Psoas muscle (tissue), 7 donors: ENCODE measurements at regions not wholly inside any gene's neighbourhood (a gene's known extent, or its start where the extent isn't known, plus 50 kb on each side); places are given as distances from the start of the nearest gene placed in this dataset.

Source experiments
- ATAC-seq, 4 donors: fragments of 200-7000 bp; cut with Tn5 transposase; one replicate each; pipeline ENCODE4 v1.9.1; 2020; ENCODE audit warnings: moderate library complexity in 3 of 4, mild to moderate bottlenecking in 2 of 4
- DNase-seq, 2 donors: peaks; one replicate each; pipeline ENCODE4 v3.0.0-alpha.2; 2020
- H3K27ac ChIP-seq: fragments of 200-600 bp; one replicate; pipeline ENCODE4 v1.8.0; 2022
- H3K27me3 ChIP-seq, 3 donors: fragments of 200-600 bp in 1 of 3; one replicate each; pipeline versions ENCODE4 v1.6.1 to v1.8.0; 2013 to 2022; ENCODE audit warnings: low read length in 2 of 3, mild to moderate bottlenecking in 2 of 3, moderate library complexity in 1 of 3; ENCODE audit not compliant: insufficient read depth in 3 of 3
- H3K36me3 ChIP-seq, 2 donors: fragments of 200-600 bp in 1 of 2; one replicate each; pipeline versions ENCODE4 v1.6.1 to v1.8.0; 2013 to 2022; ENCODE audit warnings: low read depth in 1 of 2, mild to moderate bottlenecking in 1 of 2, moderate library complexity in 1 of 2; ENCODE audit not compliant: insufficient read depth in 1 of 2
- H3K4me1 ChIP-seq: fragments of 200-600 bp; one replicate; pipeline ENCODE4 v1.8.0; 2022
- H3K4me3 ChIP-seq: fragments of 200-600 bp; one replicate; pipeline ENCODE4 v1.8.0; 2022; ENCODE audit warnings: mild to moderate bottlenecking
- H3K9me3 ChIP-seq: fragments of 200-600 bp; one replicate; pipeline ENCODE4 v1.8.0; 2022
- WGBS, 3 donors: extraction: QIAGEN DNeasy Blood & Tissue Kit; methylation state at CpG; one replicate each; pipeline versions ENCODE4 v1.1.6 to v1.1.7; 2013; 5-methylcytosine and 5-hydroxymethylcytosine counted together
- intact Hi-C, 2 donors: fragments of 100-400 bp; cut with DNase I; formaldehyde crosslinking; loops; one replicate each; pipeline versions ENCODE4 v1.11.0 to v1.14.2; 2022
- TF ChIP-seq, protein P1 (sequence below): fragments of 200-600 bp; IDR thresholded peaks from one replicate; pipeline ENCODE4 v1.8.0; 2022; ENCODE audit warnings: antibody characterized with exemption
- donor health status: healthy with polysubstance abuse.
- donor health status: DM: no; HTN: no; CAD: no; lungs with moderate emphysema.
- donor health status: Bipolar disorder and iron deficiency.
- donor health status: healthy.
- donor health status: DM: yes; HTN: yes; CAD: no.
- donor health status: DM: no; HTN: no; CAD: no.
- donor health status: DM: yes; HTN: yes; CAD: no.

GRCh38 chr13:33723365-33723764 is 94.6 kb upstream of the RFC3 start:
- H3K27me3 ChIP-seq, result no peaks in the 10 kb centered on the region
- ATAC-seq, result no peak
- TF ChIP-seq, protein P1, sequence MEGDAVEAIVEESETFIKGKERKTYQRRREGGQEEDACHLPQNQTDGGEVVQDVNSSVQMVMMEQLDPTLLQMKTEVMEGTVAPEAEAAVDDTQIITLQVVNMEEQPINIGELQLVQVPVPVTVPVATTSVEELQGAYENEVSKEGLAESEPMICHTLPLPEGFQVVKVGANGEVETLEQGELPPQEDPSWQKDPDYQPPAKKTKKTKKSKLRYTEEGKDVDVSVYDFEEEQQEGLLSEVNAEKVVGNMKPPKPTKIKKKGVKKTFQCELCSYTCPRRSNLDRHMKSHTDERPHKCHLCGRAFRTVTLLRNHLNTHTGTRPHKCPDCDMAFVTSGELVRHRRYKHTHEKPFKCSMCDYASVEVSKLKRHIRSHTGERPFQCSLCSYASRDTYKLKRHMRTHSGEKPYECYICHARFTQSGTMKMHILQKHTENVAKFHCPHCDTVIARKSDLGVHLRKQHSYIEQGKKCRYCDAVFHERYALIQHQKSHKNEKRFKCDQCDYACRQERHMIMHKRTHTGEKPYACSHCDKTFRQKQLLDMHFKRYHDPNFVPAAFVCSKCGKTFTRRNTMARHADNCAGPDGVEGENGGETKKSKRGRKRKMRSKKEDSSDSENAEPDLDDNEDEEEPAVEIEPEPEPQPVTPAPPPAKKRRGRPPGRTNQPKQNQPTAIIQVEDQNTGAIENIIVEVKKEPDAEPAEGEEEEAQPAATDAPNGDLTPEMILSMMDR, result no peak
- no peaks in the 10 kb centered on the region for H3K36me3 ChIP-seq
- H3K4me1 ChIP-seq, result peaks cover 10% of the 10 kb centered on the region
- H3K27ac ChIP-seq, result no peak overlapping the region
- no peaks in the 10 kb centered on the region for H3K9me3 ChIP-seq
- H3K4me3 ChIP-seq, result no peak overlapping the region
- DNase-seq, result no peak
- intact Hi-C loops, result loop anchor here (2.0 to 10.0 kb wide), 3 partner anchors 179 to 1136 kb away; partner anchors contain the start of gene PDS5B (in 1 of the 2)

DNA sequence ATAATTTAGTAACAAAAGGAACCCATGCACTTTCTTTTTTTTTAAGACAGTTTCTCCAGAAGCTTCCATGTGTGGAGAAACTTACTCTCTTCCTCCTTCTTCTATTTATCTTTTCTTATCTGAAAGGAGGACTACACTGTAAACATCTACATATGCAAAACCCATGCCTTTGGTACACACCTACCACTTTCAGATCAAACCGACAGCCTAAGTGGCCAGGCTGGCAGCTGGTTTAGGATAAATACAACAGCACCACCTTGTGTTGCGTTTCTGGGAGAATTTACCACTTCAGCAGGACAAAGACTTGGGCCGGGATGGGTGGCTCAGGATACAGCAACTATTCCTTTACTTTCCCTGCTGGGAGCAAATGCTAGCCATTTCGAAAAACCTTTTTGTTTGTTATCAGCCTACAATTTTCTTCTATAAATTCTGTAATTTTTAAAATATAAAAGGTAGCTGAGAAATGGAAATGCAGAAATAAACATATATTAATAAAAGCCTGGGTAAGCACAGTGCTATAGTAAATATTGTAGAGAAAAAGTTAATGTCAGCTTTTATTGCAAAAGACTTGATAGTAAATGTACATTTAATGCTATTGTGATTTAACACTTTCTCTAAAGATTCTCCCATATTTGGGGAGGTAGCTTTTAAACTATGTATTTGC is 94.0 kb upstream of the RFC3 start:
- peak; percentile 33 to 62 for DNase-seq
- TF ChIP-seq, protein P1, result peak; percentile 78

GRCh38 chr13:33725340-33725739 is 92.6 kb upstream of the RFC3 start:
- Histone ChIP-seq H3K4me1 (peaks cover 10% of the 10 kb centered on the region), H3K9me3 (no peaks in the 10 kb centered on the region), H3K27me3 (no peaks in the 10 kb centered on the region), H3K4me3 (no peak overlapping the region), H3K36me3 (no peaks in the 10 kb centered on the region), H3K27ac (no peak overlapping the region)
- intact Hi-C loops, result loop anchor here in 1 of 2 donors (5.0 to 10.0 kb wide), 2 partner anchors 181 to 493 kb away; no protein-coding TSS in a partner anchor
- DNase-seq (no peak), ATAC-seq (no peak)
- TF ChIP-seq, protein P1, result no peak
- WGBS, 3 donors, result 95 to 100% (median 98%) methylated on average over 2 of the region's 2 CpGs

More for the DNA sequence above, 94.0 kb upstream of the RFC3 start:
- intact Hi-C loops, result loop anchor here (2.0 to 10.0 kb wide), 3 partner anchors 179 to 1137 kb away; partner anchors contain the start of gene PDS5B (in 1 of the 2)
- no peak overlapping the region for H3K4me3 ChIP-seq
- H3K4me1 ChIP-seq, result peaks cover 10% of the 10 kb centered on the region
- ATAC-seq, result peak; percentile 82 to 99 (median 95)
- WGBS, 3 donors, result 3 to 9% (median 4%) methylated on average over 4 of the region's 4 CpGs
- H3K27me3 ChIP-seq, result no peaks in the 10 kb centered on the region
- H3K9me3 ChIP-seq, result no peaks in the 10 kb centered on the region
- no peaks in the 10 kb centered on the region for H3K36me3 ChIP-seq
- H3K27ac ChIP-seq, result no peak overlapping the region

DNA sequence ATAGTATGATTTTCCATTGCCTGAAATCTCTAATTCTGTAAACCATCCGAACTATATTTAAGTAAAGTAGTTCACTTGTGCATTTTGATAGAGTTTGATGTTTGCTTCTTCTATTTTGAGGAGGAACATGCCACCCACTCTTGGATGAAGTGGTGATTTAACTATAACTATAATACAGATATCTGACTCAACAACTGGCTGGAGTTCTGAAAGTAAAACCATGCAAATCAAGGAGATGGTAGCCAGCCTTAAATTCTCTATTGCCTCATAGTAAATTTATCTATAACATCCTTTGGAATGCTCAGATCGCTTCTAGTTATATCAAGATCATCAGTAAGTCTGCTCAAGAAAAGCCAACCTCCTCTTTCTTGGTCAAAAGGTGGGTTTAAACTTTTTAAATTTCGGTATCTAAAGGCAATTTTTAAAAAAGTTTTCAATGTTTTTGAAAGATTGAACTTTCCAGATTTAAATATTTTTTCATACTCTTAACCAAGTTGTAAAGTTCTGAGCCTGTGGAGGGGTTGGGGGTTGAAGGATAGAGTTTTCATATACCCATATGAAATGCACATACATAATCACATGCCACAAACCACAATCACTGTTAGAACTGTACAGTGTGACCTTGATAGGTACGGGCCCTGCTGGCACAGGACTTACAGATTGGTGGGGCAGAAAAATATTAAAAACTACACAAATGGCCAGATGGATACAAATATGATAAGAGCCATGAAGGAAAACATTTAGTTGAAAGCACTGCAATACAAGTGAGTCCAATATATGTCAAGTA is 90.5 kb upstream of the RFC3 start:
- DNase-seq, result no peak
- TF ChIP-seq, protein P1, result no peak
- Histone ChIP-seq H3K27me3 (no peaks in the 10 kb centered on the region), H3K27ac (no peak overlapping the region), H3K9me3 (no peaks in the 10 kb centered on the region), H3K4me3 (no peak overlapping the region), H3K36me3 (no peaks in the 10 kb centered on the region), H3K4me1 (peaks cover 7% of the 10 kb centered on the region)
- WGBS, 3 donors, result 84 to 91% (median 85%) methylated on average over 4 of the region's 4 CpGs
- intact Hi-C loops, result loop anchor here in 1 of 2 donors (5.0 to 10.0 kb wide), 2 partner anchors 183 to 495 kb away; no protein-coding TSS in a partner anchor
- no peak for ATAC-seq
